DMS114 treated with DMSO at 0.1 percent for 48 hours (cell line): ENCODE measurements at regions not wholly inside any gene's neighbourhood (a gene's known extent, or its start where the extent isn't known, plus 50 kb on each side); places are given as distances from the start of the nearest gene placed in this dataset.
A peak's percentile ranks its signal among the peaks of the same experiment; 100 is the strongest.

Source experiments
- DNase-seq: peaks from one replicate; lab custom pipeline; 2025; ENCODE audit not compliant: unreplicated experiment; lab: John Stamatoyannopoulos, UW

- DNase-seq = no peak
Observed at GRCh38 chr6:81484251-81484650, 268.2 kb downstream of the TENT5A start.

- no peak for DNase-seq
Observed at GRCh38 chr6:81480139-81480538, 272.3 kb downstream of the TENT5A start.

DNA sequence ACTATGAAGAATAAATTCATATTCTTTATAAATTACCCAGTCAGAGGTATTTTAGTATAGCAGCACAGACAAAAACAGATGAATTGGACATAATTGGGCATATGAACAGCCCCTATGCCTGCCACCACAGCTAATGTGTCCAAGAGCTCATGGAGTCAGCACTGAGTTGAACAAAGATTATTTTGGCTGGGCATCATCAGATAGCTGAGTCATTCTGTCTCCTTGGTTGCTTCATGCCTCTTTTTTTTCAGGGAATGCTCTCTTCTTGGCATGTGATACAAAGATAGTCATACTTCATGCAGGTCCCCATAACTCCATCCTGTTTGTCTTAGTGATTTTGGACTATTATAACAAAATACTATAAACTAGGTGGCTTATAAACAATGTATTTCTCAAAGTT lies 275.6 kb downstream of the TENT5A start:
- no peak for DNase-seq

GRCh38 chr6:81475646-81476045 lies 276.8 kb downstream of the TENT5A start:
- DNase-seq = no peak

DNA sequence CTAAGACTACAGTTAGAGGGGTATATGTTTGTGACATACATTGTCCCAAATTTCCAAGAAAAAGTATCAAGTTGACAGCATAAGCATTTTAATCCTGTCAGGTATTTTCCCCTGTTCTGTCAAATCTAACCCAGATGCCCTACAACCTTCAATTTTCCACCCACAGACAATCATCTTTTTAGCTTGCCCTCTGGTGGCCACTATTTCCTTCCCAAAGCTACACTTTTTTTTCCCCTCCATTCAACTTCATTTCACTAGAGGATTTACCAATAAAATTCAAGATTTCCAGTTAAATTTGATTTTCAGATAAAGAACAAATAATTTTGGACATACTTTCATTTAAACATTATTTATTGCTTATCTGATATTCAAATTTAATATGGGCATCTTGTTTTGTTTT lies 286.6 kb downstream of the TENT5A start:
- peak; percentile 20 for DNase-seq

DNA sequence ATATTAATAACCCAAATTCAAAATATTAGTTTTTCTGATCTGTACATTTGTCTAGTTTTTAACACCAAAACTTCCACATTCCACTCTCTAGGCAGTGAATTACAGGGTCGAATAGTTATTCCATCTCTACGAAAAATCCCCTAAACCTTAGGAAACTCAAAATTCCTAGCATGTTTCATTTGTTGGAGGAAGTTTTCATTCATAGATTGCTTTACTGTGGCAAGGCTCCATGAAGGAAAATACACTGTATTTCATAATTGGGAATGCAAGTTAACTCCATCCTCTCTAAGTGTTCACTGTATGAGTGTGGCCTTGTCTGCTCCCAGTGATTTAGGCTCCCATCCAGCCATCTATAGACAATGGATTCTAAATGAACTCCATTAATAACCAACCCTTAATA lies 296.1 kb downstream of the TENT5A start:
- no peak for DNase-seq

DNA sequence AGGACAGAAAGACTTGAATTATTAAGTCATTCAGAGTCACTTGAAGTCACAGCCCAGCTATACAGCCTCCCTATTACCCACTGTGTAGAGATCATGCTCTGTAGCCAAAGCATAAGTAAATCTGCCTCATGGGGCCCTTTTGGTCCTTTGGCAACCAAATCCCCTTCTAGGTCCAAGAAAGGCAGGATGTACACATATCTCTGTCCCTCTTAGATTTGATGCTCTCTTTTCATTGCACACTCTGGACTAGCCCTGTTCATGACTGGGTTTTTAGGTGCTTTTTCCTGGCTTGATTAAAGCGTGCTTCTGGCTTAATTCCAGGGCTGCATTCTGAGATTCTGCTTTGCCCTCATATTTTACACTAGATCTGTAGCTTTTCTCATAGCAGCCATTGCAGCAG lies 296.8 kb downstream of the TENT5A start:
- no peak for DNase-seq

DNA sequence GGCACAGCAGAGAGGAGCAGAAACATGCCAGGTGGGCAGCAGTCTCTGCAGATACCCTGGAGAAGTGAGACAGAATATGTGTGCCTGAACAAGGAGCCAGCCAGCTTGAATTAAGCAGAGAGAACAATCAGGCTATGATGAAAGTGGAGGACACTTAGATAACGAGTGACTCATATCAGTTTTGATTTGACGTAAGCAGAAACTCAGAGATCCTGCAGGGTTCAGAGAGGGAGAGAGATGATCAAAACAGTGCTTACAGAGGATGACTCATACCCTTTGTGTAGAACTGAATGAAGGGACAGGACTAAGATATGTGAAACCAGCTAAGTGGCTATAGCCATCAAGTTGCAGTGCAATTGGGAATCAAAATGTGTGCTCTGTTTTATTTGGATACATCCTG lies 300.7 kb downstream of the TENT5A start:
- DNase-seq = no peak

DNA sequence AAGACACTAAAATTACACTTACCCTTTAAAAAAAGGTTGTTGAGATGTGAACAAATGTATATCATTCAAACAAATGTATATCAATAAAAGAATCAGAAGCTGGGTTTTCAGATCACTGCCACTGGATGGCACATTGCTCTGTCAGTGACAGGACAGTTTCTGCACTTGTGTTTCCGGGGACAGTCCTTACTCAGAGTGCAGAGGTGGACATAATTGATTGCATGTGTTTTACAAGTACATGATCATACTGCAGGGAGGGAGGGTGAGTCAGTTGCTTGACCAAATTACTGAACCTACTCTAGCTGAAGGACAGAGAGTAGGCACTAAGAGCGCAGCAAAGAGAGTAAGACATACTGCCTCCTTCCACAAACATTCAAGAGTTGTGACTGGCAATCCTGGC lies 302.3 kb downstream of the TENT5A start:
- DNase-seq = no peak

DNA sequence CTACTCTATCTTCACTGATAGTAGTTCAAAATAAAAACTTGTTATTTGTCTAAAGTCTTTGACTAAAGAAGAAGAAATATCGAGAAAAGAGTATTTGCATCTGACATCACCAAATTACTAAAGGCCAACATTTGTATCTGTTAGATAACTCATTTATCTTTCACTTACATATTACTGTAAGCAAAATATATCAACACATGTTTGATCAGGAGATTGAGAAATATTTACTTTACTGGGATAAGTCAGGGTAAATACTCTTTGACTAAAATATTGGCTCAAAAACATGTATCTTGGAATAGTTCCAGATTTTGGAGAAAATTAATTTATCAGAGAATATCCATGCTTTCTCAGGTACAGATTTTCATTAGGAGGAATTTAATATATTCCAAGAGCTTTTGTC lies 306.0 kb downstream of the TENT5A start:
- DNase-seq = no peak

DNA sequence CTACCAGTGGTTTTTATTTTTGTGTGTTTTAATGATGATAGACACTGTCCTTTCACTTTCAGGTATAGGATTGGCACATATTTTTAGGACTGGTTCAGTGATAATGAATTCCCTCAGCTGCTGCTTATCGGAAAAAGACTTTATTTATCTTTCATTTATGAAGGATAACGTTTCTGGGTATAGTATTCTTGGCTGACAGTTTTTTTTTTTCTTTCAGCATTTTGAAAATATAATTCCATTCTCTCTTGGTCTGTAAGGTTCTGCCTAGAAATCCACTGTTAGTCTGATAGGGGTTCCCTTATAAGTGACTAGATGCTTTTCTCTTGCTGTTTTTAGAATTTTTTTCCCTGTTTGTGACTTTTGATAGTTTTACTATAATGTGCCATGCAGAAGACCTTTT lies 313.1 kb downstream of the TENT5A start:
- DNase-seq = no peak

DNA sequence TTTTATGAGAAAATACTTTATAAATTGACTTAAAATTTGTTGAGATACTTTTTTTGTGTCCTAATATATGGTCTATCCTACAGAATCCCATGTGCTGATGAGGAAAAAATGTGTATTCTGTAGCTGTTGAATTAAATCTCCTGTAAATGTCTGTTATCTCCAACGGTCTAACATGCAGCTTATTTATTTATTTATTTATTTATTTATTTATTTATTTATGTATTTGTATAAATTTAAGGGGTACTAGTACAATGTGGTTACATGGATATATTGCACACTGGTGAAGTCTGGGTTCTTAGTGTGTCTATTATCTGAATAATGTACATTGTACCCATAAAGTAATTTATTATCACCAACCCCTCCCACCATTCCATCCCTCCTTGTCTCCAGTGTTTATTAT lies 315.5 kb downstream of the TENT5A start:
- DNase-seq = no peak

DNA sequence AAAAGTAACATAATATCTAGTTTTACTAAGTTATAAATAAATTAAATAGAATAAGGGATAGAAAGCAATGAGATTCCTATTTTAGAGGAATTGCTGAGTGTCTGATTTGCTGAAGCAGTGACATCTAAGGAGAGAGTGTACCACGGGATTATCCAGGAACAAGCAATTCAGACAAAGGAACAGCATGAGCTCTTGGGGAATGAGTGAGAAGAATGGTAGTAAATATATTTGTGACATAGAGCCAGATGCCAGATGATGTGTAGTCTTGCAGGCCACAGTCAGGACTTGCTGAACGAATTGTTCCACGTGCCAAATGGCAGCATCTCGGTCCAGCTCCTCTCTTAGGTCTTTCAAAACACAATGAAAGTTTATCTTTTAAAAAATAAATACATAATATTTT lies 339.2 kb downstream of the TENT5A start:
- DNase-seq = no peak

GRCh38 chr6:81401970-81402690 lies 350.4 kb downstream of the TENT5A start:
- no peak for DNase-seq

DNA sequence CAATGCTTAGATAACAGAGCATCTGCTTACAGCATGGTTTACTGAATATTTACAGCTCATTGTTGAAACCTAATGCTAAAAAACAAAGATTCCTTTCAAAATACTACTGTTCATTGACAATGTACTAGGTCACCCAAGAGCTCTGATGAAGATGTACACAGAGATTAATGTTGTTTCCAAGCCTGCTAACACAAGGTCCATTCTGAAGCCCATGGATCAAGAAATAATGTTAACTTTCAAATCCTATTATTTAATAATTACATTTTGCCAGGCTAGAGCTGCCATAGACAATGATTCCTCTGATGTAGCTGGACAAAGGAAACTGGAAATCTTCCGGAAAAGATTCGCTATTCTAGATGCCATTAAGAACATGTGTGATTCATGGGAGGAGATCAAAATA lies 355.6 kb downstream of the TENT5A start:
- DNase-seq = no peak

GRCh38 chr6:81387163-81387562 lies 365.3 kb downstream of the TENT5A start:
- DNase-seq = no peak

DNA sequence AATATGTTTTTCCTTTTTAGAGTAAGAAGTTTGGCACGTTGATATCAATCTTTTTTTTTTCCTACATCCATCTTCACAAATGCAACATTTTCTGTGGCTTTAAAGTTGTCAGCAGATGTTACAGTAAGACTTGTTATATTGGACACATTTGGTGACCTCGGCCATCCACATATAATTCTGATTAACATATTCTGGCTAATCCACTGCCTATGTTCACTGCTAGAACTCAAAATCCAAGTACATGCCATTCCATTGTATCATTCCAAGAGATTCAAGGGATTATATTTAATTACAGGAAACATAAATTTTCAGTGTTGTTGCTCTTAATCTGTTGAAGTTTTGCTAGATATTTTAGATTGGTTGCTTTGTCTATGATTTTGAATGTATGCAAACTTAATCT lies 367.6 kb downstream of the TENT5A start:
- DNase-seq = no peak

GRCh38 chr6:81383472-81383871 lies 369.0 kb downstream of the TENT5A start:
- no peak for DNase-seq

- DNase-seq = no peak
Observed at GRCh38 chr6:81382852-81383251, 369.6 kb downstream of the TENT5A start.

DNA sequence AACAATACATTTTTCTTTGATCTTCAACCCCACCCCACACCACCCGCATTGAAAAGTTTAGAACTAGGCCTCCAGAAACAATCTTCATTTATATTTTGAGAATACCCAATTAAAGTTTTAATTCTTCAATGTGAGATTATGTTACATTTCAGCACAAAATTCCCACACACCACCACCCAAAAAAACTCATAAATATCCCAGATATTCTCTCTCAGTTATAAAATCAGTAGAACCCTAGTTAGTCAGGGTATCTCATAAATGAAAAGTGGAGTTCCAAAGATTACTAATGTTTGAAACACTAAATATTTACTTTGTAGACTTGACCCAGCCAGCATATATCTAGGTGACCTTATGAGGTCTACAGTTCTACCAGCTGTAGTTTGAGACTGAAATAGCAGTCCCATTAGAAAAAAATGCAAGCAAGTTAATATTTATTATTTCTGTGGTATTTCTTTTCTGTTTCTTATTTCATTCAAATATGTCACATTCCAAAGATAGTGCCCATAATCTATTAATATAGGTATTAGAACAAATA lies 371.0 kb downstream of the TENT5A start:
- DNase-seq = no peak

- DNase-seq = no peak
Observed at GRCh38 chr6:81380718-81381338, 371.7 kb downstream of the TENT5A start.

DNA sequence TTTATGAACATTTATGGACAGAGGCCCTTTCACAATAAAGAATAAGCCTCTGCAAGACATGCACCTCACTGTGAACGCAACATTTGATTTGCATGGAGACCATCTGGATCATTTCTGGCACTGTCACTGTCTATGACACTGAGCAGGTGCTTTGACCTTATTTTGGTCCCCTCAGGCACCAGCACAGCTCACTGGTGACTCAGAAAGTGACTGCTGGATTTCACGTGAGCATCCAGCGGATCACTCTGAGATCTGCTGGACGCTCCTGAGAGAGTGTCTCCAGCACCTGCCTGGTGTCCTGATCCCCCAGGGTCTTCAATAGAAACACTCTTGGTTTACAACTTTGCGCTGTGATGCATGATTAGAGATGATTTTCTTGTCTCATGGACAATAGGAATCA lies 375.7 kb downstream of the TENT5A start:
- no peak for DNase-seq

GRCh38 chr6:81373414-81373813 lies 379.1 kb downstream of the TENT5A start:
- DNase-seq = no peak
